ENCODE measurements at regions not wholly inside any gene's neighbourhood (a gene's known extent, or its start where the extent isn't known, plus 50 kb on each side); places are given as distances from the start of the nearest gene placed in this dataset.
A peak's percentile ranks its signal among the peaks of the same experiment; 100 is the strongest.

GRCh38 chr7:17534348-17534747 lies 235.9 kb downstream of the AHR start:
- Histone ChIP-seq H3K79me2 (ENCODE audit: insufficient read depth, low read length) (no peaks in the 10 kb centered on the region), H3K9me3 (ENCODE audit: insufficient read depth, low read depth, low read length) (no peaks in the 10 kb centered on the region), H3K4me1 (ENCODE audit: insufficient read depth, low read length) (peaks cover 27% of the 10 kb centered on the region), H4K20me1 (ENCODE audit: insufficient read depth, low read length) (no peaks in the 10 kb centered on the region), H3K4me3 (ENCODE audit: insufficient read depth, low read depth, low read length) (no peak overlapping the region), H3K4me2 (ENCODE audit: low read length) (no peak overlapping the region), H3K27ac (ENCODE audit: low read depth, low read length) (no peak overlapping the region), H3K27me3 (ENCODE audit: insufficient read depth, low read length) (no peaks in the 10 kb centered on the region), H3K9ac (ENCODE audit: low read length) (no peak overlapping the region), H3K36me3 (ENCODE audit: insufficient read depth, low read length) (no peaks in the 10 kb centered on the region), H2AFZ (ENCODE audit: low read depth, low read length) (no peak overlapping the region)
- Mint-ChIP-seq H3K4me3 (ENCODE audit: unreplicated experiment) (no peak overlapping the region), H3K27ac (ENCODE audit: unreplicated experiment) (no peak overlapping the region), H3K9me3 (ENCODE audit: unreplicated experiment) (no peaks in the 10 kb centered on the region), H3K4me1 (ENCODE audit: low read depth, unreplicated experiment) (peaks cover 20% of the 10 kb centered on the region), H3K36me3 (ENCODE audit: low read depth, unreplicated experiment) (no peaks in the 10 kb centered on the region), H3K27me3 (ENCODE audit: low read depth, unreplicated experiment) (no peaks in the 10 kb centered on the region)
- no peak for FAIRE-seq
- DNase-seq (ENCODE audit: low read depth): no peak
- no peak for TF ChIP-seq EZH2 (IDR thresholded peaks at IDR 0.05; ENCODE audit: insufficient read depth, low read length)
- TF ChIP-seq, protein P1, sequence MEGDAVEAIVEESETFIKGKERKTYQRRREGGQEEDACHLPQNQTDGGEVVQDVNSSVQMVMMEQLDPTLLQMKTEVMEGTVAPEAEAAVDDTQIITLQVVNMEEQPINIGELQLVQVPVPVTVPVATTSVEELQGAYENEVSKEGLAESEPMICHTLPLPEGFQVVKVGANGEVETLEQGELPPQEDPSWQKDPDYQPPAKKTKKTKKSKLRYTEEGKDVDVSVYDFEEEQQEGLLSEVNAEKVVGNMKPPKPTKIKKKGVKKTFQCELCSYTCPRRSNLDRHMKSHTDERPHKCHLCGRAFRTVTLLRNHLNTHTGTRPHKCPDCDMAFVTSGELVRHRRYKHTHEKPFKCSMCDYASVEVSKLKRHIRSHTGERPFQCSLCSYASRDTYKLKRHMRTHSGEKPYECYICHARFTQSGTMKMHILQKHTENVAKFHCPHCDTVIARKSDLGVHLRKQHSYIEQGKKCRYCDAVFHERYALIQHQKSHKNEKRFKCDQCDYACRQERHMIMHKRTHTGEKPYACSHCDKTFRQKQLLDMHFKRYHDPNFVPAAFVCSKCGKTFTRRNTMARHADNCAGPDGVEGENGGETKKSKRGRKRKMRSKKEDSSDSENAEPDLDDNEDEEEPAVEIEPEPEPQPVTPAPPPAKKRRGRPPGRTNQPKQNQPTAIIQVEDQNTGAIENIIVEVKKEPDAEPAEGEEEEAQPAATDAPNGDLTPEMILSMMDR (IDR thresholded peaks at IDR 0.05; ENCODE audit: insufficient read depth, low read depth, low read length): no peak

GRCh38 chr7:17535776-17536175 lies 237.3 kb downstream of the AHR start:
- DNase-seq (ENCODE audit: low read depth): peak; percentile 86
- Histone ChIP-seq H3K36me3 (ENCODE audit: insufficient read depth, low read length) (no peaks in the 10 kb centered on the region), H3K27ac (ENCODE audit: low read depth, low read length) (no peak overlapping the region), H3K79me2 (ENCODE audit: insufficient read depth, low read length) (no peaks in the 10 kb centered on the region), H3K4me3 (ENCODE audit: insufficient read depth, low read depth, low read length) (no peak overlapping the region), H2AFZ (ENCODE audit: low read depth, low read length) (no peak overlapping the region), H4K20me1 (ENCODE audit: insufficient read depth, low read length) (no peaks in the 10 kb centered on the region), H3K4me1 (ENCODE audit: insufficient read depth, low read length) (peaks cover 19% of the 10 kb centered on the region), H3K9ac (ENCODE audit: low read length) (no peak overlapping the region), H3K4me2 (ENCODE audit: low read length) (no peak overlapping the region), H3K27me3 (ENCODE audit: insufficient read depth, low read length) (no peaks in the 10 kb centered on the region), H3K9me3 (ENCODE audit: insufficient read depth, low read depth, low read length) (no peaks in the 10 kb centered on the region)
- Mint-ChIP-seq H3K27ac (ENCODE audit: unreplicated experiment) (no peak overlapping the region), H3K4me3 (ENCODE audit: unreplicated experiment) (no peak overlapping the region), H3K9me3 (ENCODE audit: unreplicated experiment) (no peaks in the 10 kb centered on the region), H3K4me1 (ENCODE audit: low read depth, unreplicated experiment) (peaks cover 15% of the 10 kb centered on the region), H3K36me3 (ENCODE audit: low read depth, unreplicated experiment) (no peaks in the 10 kb centered on the region), H3K27me3 (ENCODE audit: low read depth, unreplicated experiment) (no peaks in the 10 kb centered on the region)
- TF ChIP-seq EZH2 (IDR thresholded peaks at IDR 0.05; ENCODE audit: insufficient read depth, low read length): no peak
- TF ChIP-seq, protein P1 (IDR thresholded peaks at IDR 0.05; ENCODE audit: insufficient read depth, low read depth, low read length): no peak
- FAIRE-seq: peak; percentile 69

DNA sequence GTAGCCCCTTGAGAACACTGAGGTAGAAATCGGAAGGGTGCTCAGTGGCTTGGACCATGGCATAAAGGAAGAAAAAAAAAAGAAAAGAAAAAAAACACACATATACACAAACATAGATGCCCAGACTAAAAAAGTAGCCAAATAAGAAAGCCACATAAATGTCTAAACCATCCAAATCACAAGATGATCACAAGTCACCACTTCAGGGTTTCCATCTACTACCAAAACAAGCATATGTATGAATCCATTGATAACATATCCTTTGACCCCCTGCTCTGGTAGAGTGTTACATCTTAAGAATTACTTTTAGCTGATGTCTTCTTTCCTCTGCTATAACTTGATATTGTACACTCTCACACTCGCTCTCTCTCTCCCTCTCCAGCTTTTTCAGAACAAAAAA lies 245.9 kb downstream of the AHR start:
- Histone ChIP-seq H3K4me1 (ENCODE audit: insufficient read depth, low read length) (no peaks in the 10 kb centered on the region), H3K9me3 (ENCODE audit: insufficient read depth, low read depth, low read length) (no peaks in the 10 kb centered on the region), H3K4me3 (ENCODE audit: insufficient read depth, low read depth, low read length) (no peak overlapping the region), H3K36me3 (ENCODE audit: insufficient read depth, low read length) (no peaks in the 10 kb centered on the region), H3K27me3 (ENCODE audit: insufficient read depth, low read length) (no peaks in the 10 kb centered on the region), H2AFZ (ENCODE audit: low read depth, low read length) (no peak overlapping the region), H4K20me1 (ENCODE audit: insufficient read depth, low read length) (no peaks in the 10 kb centered on the region), H3K27ac (ENCODE audit: low read depth, low read length) (no peak overlapping the region), H3K4me2 (ENCODE audit: low read length) (no peak overlapping the region), H3K79me2 (ENCODE audit: insufficient read depth, low read length) (no peaks in the 10 kb centered on the region), H3K9ac (ENCODE audit: low read length) (no peak overlapping the region)
- FAIRE-seq: peak; percentile 39
- no peak for DNase-seq (ENCODE audit: low read depth)
- Mint-ChIP-seq H3K4me1 (ENCODE audit: low read depth, unreplicated experiment) (peaks cover 9% of the 10 kb centered on the region), H3K9me3 (ENCODE audit: unreplicated experiment) (no peaks in the 10 kb centered on the region), H3K27ac (ENCODE audit: unreplicated experiment) (no peak overlapping the region), H3K36me3 (ENCODE audit: low read depth, unreplicated experiment) (no peaks in the 10 kb centered on the region), H3K27me3 (ENCODE audit: low read depth, unreplicated experiment) (no peaks in the 10 kb centered on the region), H3K4me3 (ENCODE audit: unreplicated experiment) (no peak overlapping the region)
- no peak for TF ChIP-seq EZH2 (IDR thresholded peaks at IDR 0.05; ENCODE audit: insufficient read depth, low read length)
- TF ChIP-seq, protein P1 (IDR thresholded peaks at IDR 0.05; ENCODE audit: insufficient read depth, low read depth, low read length): no peak

Data from astrocyte (in vitro differentiated cells and primary cell).